ENCODE measurements at regions not wholly inside any gene's neighbourhood (a gene's known extent, or its start where the extent isn't known, plus 50 kb on each side); places are given as distances from the start of the nearest gene placed in this dataset.

DNA sequence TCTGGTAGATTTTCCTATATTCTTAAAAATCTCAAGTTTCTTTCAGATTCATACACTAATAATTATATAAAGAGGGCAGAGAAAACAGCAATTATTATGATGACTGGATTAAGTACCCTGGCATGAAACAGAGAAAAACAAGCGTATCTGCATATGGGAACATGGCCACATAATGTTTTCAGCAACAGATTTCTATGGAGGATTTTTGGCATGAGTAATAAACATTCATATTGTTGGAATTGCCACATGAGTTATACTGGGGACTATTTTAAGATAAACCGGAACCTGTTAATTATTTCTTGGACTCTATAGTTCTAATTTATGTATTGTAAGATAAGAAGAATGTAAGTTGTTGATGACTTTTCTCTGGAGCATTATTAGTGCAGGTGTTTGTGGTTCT lies 112.7 kb downstream of the OXSM start:
- FAIRE-seq (no peak), DNase-seq (ENCODE audit: low read depth) (no peak)
- Histone ChIP-seq H3K9ac (ENCODE audit: low read length) (no peak overlapping the region), H3K4me2 (ENCODE audit: low read length) (no peak overlapping the region), H3K36me3 (ENCODE audit: insufficient read depth, low read length) (no peaks in the 10 kb centered on the region), H4K20me1 (ENCODE audit: insufficient read depth, low read length) (no peaks in the 10 kb centered on the region), H3K4me1 (ENCODE audit: insufficient read depth, low read length) (no peaks in the 10 kb centered on the region), H3K27ac (ENCODE audit: low read depth, low read length) (no peak overlapping the region), H2AFZ (ENCODE audit: low read depth, low read length) (no peak overlapping the region), H3K79me2 (ENCODE audit: insufficient read depth, low read length) (no peaks in the 10 kb centered on the region), H3K4me3 (ENCODE audit: insufficient read depth, low read depth, low read length) (no peak overlapping the region), H3K9me3 (ENCODE audit: insufficient read depth, low read depth, low read length) (no peaks in the 10 kb centered on the region), H3K27me3 (ENCODE audit: insufficient read depth, low read length) (no peaks in the 10 kb centered on the region)
- Mint-ChIP-seq H3K9me3 (ENCODE audit: unreplicated experiment) (no peaks in the 10 kb centered on the region), H3K4me3 (ENCODE audit: unreplicated experiment) (no peak overlapping the region), H3K27me3 (ENCODE audit: low read depth, unreplicated experiment) (no peaks in the 10 kb centered on the region), H3K27ac (ENCODE audit: unreplicated experiment) (no peak overlapping the region), H3K36me3 (ENCODE audit: low read depth, unreplicated experiment) (no peaks in the 10 kb centered on the region), H3K4me1 (ENCODE audit: low read depth, unreplicated experiment) (no peaks in the 10 kb centered on the region)
- TF ChIP-seq, protein P1, sequence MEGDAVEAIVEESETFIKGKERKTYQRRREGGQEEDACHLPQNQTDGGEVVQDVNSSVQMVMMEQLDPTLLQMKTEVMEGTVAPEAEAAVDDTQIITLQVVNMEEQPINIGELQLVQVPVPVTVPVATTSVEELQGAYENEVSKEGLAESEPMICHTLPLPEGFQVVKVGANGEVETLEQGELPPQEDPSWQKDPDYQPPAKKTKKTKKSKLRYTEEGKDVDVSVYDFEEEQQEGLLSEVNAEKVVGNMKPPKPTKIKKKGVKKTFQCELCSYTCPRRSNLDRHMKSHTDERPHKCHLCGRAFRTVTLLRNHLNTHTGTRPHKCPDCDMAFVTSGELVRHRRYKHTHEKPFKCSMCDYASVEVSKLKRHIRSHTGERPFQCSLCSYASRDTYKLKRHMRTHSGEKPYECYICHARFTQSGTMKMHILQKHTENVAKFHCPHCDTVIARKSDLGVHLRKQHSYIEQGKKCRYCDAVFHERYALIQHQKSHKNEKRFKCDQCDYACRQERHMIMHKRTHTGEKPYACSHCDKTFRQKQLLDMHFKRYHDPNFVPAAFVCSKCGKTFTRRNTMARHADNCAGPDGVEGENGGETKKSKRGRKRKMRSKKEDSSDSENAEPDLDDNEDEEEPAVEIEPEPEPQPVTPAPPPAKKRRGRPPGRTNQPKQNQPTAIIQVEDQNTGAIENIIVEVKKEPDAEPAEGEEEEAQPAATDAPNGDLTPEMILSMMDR (IDR thresholded peaks at IDR 0.05; ENCODE audit: insufficient read depth, low read depth, low read length) = no peak
- no peak for TF ChIP-seq EZH2 (IDR thresholded peaks at IDR 0.05; ENCODE audit: insufficient read depth, low read length)

DNA sequence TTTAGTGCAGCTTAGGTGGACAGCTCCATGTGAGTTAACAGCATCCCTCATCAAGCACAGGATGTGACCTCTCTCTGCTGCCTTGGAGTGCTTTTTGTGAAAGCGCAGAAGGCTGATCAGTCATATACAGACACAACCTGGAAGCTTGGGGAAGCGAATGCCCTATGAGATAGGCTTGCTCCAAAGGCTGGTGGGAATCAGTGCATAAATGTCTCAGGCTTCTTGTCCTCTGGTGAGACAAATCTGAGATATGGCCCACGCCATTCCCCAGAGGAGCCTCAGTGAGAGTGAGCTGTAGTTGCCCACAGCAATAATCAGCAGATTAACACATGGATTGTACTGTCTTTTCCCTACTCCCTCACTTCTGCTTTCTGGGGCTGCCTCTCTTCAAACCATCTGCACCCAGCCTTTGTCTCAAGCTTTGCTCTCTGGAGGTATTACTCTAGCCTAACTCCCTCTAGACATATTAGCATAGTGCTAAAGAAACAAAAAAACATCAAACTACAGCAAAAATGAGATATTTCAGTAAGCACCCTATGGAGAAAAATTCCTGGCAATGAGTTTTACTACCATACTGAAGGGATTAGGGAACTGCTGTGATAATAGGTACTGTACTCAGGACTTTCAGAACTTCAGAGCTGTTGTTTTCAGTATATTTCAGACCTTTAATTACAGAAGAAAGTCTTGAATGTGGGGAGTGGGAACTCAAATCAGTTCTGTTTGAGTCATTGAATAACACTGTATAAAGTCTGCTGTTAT lies 113.7 kb downstream of the OXSM start:
- Mint-ChIP-seq H3K36me3 (ENCODE audit: low read depth, unreplicated experiment) (no peaks in the 10 kb centered on the region), H3K9me3 (ENCODE audit: unreplicated experiment) (no peaks in the 10 kb centered on the region), H3K27me3 (ENCODE audit: low read depth, unreplicated experiment) (no peaks in the 10 kb centered on the region), H3K4me1 (ENCODE audit: low read depth, unreplicated experiment) (no peaks in the 10 kb centered on the region), H3K4me3 (ENCODE audit: unreplicated experiment) (no peak overlapping the region), H3K27ac (ENCODE audit: unreplicated experiment) (no peak overlapping the region)
- Histone ChIP-seq H3K4me3 (ENCODE audit: insufficient read depth, low read depth, low read length) (no peak overlapping the region), H3K4me2 (ENCODE audit: low read length) (no peak overlapping the region), H3K27me3 (ENCODE audit: insufficient read depth, low read length) (no peaks in the 10 kb centered on the region), H3K9me3 (ENCODE audit: insufficient read depth, low read depth, low read length) (no peaks in the 10 kb centered on the region), H2AFZ (ENCODE audit: low read depth, low read length) (no peak overlapping the region), H3K36me3 (ENCODE audit: insufficient read depth, low read length) (no peaks in the 10 kb centered on the region), H3K27ac (ENCODE audit: low read depth, low read length) (no peak overlapping the region), H3K9ac (ENCODE audit: low read length) (no peak overlapping the region), H3K79me2 (ENCODE audit: insufficient read depth, low read length) (no peaks in the 10 kb centered on the region), H4K20me1 (ENCODE audit: insufficient read depth, low read length) (no peaks in the 10 kb centered on the region), H3K4me1 (ENCODE audit: insufficient read depth, low read length) (no peaks in the 10 kb centered on the region)
- FAIRE-seq (no peak), DNase-seq (ENCODE audit: low read depth) (no peak)
- no peak for TF ChIP-seq EZH2 (IDR thresholded peaks at IDR 0.05; ENCODE audit: insufficient read depth, low read length)
- TF ChIP-seq, protein P1 (IDR thresholded peaks at IDR 0.05; ENCODE audit: insufficient read depth, low read depth, low read length) = no peak

DNA sequence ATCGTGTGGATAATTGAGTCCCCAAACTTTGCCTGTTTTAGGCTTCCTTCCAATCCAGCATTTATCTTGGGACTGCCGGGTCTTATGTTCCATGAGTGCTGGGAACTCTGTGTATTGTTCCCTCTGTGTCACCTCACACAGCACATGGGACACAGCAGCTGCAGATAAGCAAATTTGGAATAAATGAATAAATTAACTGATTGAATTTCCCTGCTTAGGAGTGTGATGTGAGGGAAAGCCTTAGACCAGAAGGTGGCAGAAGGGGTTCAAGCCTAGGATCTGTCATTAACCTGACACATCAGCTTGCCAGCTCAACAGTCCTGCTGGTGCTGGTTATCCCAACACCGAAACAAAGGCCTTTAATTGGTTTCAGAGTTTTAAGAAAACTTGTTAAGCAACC lies 114.3 kb downstream of the OXSM start:
- DNase-seq (ENCODE audit: low read depth) = no peak
- Mint-ChIP-seq H3K9me3 (ENCODE audit: unreplicated experiment) (no peaks in the 10 kb centered on the region), H3K27ac (ENCODE audit: unreplicated experiment) (no peak overlapping the region), H3K4me3 (ENCODE audit: unreplicated experiment) (no peak overlapping the region), H3K36me3 (ENCODE audit: low read depth, unreplicated experiment) (no peaks in the 10 kb centered on the region), H3K4me1 (ENCODE audit: low read depth, unreplicated experiment) (no peaks in the 10 kb centered on the region), H3K27me3 (ENCODE audit: low read depth, unreplicated experiment) (no peaks in the 10 kb centered on the region)
- FAIRE-seq = no peak
- no peaks in the 10 kb centered on the region for H3K79me2 ChIP-seq (ENCODE audit: insufficient read depth, low read length)
- no peaks in the 10 kb centered on the region for H4K20me1 ChIP-seq (ENCODE audit: insufficient read depth, low read length)
- no peaks in the 10 kb centered on the region for H3K4me1 ChIP-seq (ENCODE audit: insufficient read depth, low read length)
- H3K4me2 ChIP-seq (ENCODE audit: low read length) = no peak overlapping the region
- TF ChIP-seq EZH2 (IDR thresholded peaks at IDR 0.05; ENCODE audit: insufficient read depth, low read length) = no peak
- TF ChIP-seq, protein P1 (IDR thresholded peaks at IDR 0.05; ENCODE audit: insufficient read depth, low read depth, low read length) = no peak
- H3K9ac ChIP-seq (ENCODE audit: low read length) = no peak overlapping the region
- no peaks in the 10 kb centered on the region for H3K9me3 ChIP-seq (ENCODE audit: insufficient read depth, low read depth, low read length)
- no peak overlapping the region for H3K4me3 ChIP-seq (ENCODE audit: insufficient read depth, low read depth, low read length)
- no peak overlapping the region for H2AFZ ChIP-seq (ENCODE audit: low read depth, low read length)
- H3K27ac ChIP-seq (ENCODE audit: low read depth, low read length) = no peak overlapping the region
- H3K27me3 ChIP-seq (ENCODE audit: insufficient read depth, low read length) = no peaks in the 10 kb centered on the region
- H3K36me3 ChIP-seq (ENCODE audit: insufficient read depth, low read length) = no peaks in the 10 kb centered on the region

Data from astrocyte (in vitro differentiated cells and primary cell).